ENCODE measurements at regions not wholly inside any gene's neighbourhood (a gene's known extent, or its start where the extent isn't known, plus 50 kb on each side); places are given as distances from the start of the nearest gene placed in this dataset.
A peak's percentile ranks its signal among the peaks of the same experiment; 100 is the strongest.

DNA sequence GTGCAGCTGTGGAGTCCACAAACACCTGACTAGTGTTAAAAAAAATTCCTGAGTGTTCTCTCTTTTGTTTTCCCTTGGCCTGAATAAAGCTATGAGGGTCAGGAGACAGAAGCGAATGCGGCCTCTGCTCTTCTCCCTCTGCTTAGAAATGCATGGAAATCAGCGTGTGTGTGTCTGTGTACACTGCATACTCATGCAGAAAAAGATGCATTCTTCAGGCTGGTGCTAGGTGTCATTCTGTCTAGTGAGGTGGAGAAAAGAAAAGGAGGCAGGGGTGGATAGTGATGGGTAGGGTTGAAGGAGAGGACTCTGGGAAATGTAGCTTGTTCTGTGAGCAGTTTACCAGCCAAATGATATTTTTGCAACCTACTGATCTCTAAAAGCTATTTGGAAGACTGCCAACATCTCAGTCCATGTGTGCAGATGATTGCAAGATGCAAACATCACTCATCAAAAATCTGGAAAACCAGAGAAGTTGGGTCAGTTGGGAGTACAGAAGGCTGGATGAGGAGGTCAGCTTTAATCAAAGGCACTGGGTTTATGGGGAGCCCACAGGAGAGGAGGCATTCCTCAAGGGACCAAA lies 177.7 kb downstream of the INSIG2 start:
- POLR2A ChIA-PET = no interaction called here
- intact Hi-C loops (cut with DNase I, micrococcal nuclease) = no loop called here
- ATAC-seq = no peak
- no peaks in the 10 kb centered on the region for H3K36me3 Mint-ChIP-seq (ENCODE audit: low read depth)
- no peak overlapping the region for H3K27ac Mint-ChIP-seq
- no peaks in the 10 kb centered on the region for H3K9me3 Mint-ChIP-seq (ENCODE audit: low read depth)
- H3K4me3 Mint-ChIP-seq = no peak overlapping the region
- DNase-seq = no peak
- H3K4me1 Mint-ChIP-seq = no peaks in the 10 kb centered on the region
- peaks cover 2% of the 10 kb centered on the region for H3K27me3 Mint-ChIP-seq
- CTCF ChIA-PET = no interaction called here

DNA sequence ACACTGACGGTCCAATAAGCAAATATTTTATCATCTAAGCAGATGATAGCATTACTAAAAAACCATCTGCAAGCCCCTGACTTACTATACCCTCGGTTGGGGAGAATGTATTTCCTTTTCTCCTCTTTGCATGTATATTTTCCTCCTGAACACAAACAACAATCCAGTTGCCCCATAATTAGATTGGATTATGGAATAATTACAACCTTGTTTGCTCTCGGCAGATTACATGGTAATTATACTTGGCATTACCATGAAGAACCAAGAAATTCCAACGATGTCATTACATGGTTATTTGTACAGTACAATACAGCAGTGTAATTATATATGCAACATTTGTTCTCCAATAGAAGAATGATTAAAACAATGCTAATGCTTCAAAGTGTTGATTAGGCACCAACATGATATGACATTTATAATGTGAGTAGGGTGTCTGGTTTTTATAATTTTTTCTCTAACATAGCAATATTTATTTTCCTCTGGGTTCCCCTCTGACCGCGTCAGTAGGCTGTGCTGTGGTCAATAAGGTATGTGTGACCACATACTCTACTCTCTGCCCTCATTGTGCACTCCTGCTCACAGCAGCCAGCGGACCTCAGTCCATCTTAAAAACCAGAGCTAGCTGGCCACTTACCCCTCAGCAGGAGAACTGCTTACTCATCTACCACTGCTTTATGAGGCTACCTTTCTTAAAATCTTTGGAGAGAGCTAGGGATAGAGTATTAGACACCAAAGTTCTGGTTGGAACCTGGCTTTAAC lies 176.1 kb downstream of the INSIG2 start:
- Mint-ChIP-seq H3K27ac (no peak overlapping the region), H3K9me3 (ENCODE audit: low read depth) (no peaks in the 10 kb centered on the region), H3K4me3 (no peak overlapping the region), H3K36me3 (ENCODE audit: low read depth) (no peaks in the 10 kb centered on the region), H3K4me1 (no peaks in the 10 kb centered on the region), H3K27me3 (peaks cover 7% of the 10 kb centered on the region)
- CTCF ChIA-PET = interaction anchor here (0.8 kb wide), 1 partner anchor 10 kb away, joined by 3 read pairs; no protein-coding TSS in a partner anchor
- POLR2A ChIA-PET = no interaction called here
- intact Hi-C loops (cut with DNase I, micrococcal nuclease) = no loop called here
- DNase-seq = no peak
- ATAC-seq = no peak

DNA sequence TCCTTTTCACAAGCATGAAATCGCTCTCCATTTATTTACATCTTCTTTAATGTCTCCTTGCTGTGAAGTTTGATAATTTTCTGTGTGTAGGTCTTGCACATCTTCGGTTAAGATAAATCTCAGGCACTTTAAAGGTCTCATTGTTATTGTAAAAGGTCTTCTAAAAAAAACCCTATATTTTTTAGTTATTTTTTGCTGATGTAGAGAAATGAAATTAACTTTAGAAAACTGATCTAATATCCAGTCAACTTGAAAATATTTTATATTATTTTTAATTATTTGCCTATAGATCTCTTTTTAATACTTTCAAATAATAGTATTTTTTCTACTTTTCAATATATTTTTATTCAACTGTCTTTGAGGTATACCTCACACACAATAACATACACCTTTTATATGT lies 169.4 kb downstream of the INSIG2 start:
- no peak overlapping the region for H3K27ac Mint-ChIP-seq
- ATAC-seq = no peak
- H3K36me3 Mint-ChIP-seq (ENCODE audit: low read depth) = no peaks in the 10 kb centered on the region
- peaks cover 20% of the 10 kb centered on the region for H3K27me3 Mint-ChIP-seq
- no peak for DNase-seq
- intact Hi-C loops (cut with DNase I, micrococcal nuclease) = no loop called here
- ChIA-PET POLR2A (no interaction called here), CTCF (no interaction called here)
- no peak overlapping the region for H3K4me3 Mint-ChIP-seq
- no peaks in the 10 kb centered on the region for H3K9me3 Mint-ChIP-seq (ENCODE audit: low read depth)
- H3K4me1 Mint-ChIP-seq = no peaks in the 10 kb centered on the region

DNA sequence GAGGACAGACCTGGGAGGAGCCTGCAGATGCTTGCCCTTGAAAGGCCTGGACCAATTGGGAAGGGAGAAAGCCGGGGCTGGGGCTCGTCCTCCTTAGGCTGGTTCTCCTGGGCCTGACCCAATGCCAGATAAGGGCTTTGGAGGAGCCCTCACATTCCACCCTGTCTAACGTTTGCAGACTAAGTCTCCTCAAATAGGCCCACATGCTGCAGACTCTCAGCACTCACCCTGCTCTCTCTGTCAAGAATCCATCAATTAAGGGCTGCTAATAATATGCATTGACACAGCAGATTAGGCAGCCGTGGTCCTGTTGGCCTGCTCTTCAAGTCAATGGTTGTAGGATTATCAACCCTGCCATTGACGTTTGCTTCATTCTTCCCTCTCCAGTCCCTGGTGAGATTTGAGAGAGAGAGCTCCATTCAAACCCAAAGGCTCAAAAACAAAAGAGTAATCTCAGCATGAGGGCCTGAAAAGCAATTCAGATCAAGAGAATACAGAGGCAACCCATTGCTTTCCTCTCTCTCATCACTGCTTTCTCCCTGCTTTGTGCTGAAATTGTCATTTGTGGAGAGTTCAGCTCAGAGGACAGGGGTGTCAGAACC lies 167.6 kb downstream of the INSIG2 start:
- Mint-ChIP-seq H3K9me3 (ENCODE audit: low read depth) (no peaks in the 10 kb centered on the region), H3K4me3 (no peak overlapping the region), H3K27me3 (peaks cover 20% of the 10 kb centered on the region), H3K4me1 (no peaks in the 10 kb centered on the region), H3K36me3 (ENCODE audit: low read depth) (no peaks in the 10 kb centered on the region), H3K27ac (no peak overlapping the region)
- DNase-seq (no peak), ATAC-seq (no peak)
- POLR2A ChIA-PET = interaction anchor here (0.6 kb wide), 1 partner anchor 139 kb away, joined by 5 read pairs; no protein-coding TSS in a partner anchor
- intact Hi-C loops (cut with DNase I, micrococcal nuclease) = no loop called here
- CTCF ChIA-PET = no interaction called here

DNA sequence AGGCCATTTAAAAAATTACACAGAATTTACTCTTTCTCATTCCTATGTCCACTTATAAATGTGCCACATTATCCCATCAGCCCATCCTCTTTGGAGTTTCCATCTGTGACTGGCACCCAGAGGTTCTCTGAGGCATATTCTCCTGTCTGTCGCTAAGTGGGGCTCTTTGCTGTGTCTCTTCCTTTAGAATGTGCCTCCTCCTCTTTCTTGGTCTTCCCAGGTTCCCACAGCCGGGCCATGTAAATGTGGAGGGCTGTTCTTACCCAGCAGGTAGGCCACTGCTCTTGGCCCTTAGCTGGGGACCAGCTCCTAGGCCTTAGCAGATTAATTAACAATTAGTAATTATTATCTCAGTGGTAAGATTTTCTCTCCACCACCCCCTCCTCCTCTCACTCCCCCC lies 167.0 kb downstream of the INSIG2 start:
- Mint-ChIP-seq H3K36me3 (ENCODE audit: low read depth) (no peaks in the 10 kb centered on the region), H3K4me3 (no peak overlapping the region), H3K27ac (no peak overlapping the region), H3K9me3 (ENCODE audit: low read depth) (no peaks in the 10 kb centered on the region), H3K4me1 (no peaks in the 10 kb centered on the region), H3K27me3 (peaks cover 19% of the 10 kb centered on the region)
- ATAC-seq (no peak), DNase-seq (no peak)
- ChIA-PET POLR2A (interaction anchor here (0.6 kb wide), 1 partner anchor 139 kb away, joined by 5 read pairs; no protein-coding TSS in a partner anchor), CTCF (no interaction called here)
- intact Hi-C loops (cut with DNase I, micrococcal nuclease) = no loop called here

DNA sequence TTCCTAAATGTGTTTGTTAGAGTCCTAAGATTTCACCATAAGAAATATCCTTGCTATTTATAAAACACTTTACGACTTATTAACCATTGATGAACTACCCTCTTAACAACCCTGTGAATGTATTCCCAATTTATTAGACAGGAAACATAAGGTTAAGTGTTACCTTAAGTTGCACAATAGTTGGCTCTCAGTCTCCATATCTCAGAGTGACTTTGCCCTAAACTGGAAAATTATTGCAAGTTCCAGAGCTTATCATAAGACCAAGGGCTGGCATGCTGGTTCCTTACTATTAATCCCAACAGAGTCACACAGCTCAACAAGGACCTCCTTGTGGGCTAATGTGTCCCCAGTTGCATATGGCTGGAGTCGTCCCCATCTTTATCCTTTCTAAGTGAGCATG lies 165.8 kb downstream of the INSIG2 start:
- H3K27ac Mint-ChIP-seq = no peak overlapping the region
- intact Hi-C loops (cut with DNase I, micrococcal nuclease) = no loop called here
- H3K36me3 Mint-ChIP-seq (ENCODE audit: low read depth) = no peaks in the 10 kb centered on the region
- no peaks in the 10 kb centered on the region for H3K9me3 Mint-ChIP-seq (ENCODE audit: low read depth)
- peaks cover 20% of the 10 kb centered on the region for H3K27me3 Mint-ChIP-seq
- H3K4me3 Mint-ChIP-seq = no peak overlapping the region
- no peak for ATAC-seq
- POLR2A ChIA-PET = no interaction called here
- DNase-seq = no peak
- CTCF ChIA-PET = interaction anchor here (1.2 kb wide), 1 partner anchor 11 kb away, joined by 3 read pairs; no protein-coding TSS in a partner anchor
- H3K4me1 Mint-ChIP-seq = no peaks in the 10 kb centered on the region

DNA sequence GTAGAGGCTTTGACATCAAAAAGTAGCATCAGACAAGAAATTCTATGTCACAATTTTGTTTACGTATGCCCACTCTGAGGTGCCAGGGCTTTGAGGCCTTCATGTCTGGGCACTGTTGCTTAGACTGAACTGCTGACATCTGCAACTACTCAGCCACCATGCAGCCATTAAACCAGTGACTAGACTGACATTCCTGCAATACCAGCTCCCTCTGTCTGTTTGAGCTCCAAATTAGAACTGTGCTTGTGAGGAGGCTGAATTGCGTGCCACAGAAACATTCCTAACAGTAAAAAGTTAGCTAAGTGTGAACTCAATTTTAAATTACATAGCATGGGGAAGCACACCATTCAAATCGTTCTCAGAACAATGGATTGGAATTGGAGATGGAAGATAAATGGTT lies 163.2 kb downstream of the INSIG2 start:
- ChIA-PET CTCF (no interaction called here), POLR2A (no interaction called here)
- intact Hi-C loops (cut with DNase I, micrococcal nuclease) = no loop called here
- no peaks in the 10 kb centered on the region for H3K36me3 Mint-ChIP-seq (ENCODE audit: low read depth)
- no peak for DNase-seq
- H3K4me1 Mint-ChIP-seq = no peaks in the 10 kb centered on the region
- H3K27ac Mint-ChIP-seq = no peak overlapping the region
- no peak overlapping the region for H3K4me3 Mint-ChIP-seq
- ATAC-seq = no peak
- H3K27me3 Mint-ChIP-seq = peaks cover 13% of the 10 kb centered on the region
- H3K9me3 Mint-ChIP-seq (ENCODE audit: low read depth) = no peaks in the 10 kb centered on the region

DNA sequence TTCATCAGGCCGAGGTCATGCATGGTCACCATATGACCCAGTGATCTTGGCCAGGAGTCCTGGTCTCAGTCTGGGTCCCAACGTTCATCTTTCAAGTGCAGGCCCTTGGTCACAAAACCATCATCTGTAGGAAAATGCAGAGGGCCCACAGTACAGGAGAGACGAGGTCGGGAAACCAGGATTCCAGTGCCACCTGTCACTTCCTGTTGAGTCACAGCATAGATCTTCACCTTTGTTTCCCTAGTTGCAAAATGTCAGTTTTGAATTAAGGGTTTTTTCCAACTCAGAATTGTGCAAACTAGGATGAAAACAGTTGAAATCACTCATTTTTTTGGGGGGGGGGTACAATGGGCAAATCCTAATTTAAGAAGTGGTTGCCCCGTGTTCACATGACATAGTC lies 162.2 kb downstream of the INSIG2 start:
- ATAC-seq = no peak

DNA sequence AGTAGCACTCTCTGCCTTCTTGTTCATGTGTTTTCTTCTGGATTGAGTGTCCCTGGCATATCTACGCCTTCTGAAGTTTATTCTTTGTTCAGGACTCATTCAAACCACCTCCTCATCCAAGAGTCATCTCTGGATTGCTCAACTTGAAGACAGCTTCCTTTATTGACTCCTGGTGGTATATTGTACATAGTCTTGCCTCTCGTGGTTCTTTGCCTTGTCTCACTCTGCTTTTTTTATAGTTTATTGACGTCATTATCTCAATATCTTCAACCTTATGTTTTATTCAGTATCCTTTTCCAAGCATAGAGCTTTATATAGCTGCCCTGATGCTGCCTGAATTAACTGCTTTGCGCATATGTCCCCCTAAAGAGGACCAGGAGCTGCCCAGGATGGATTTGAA lies 161.7 kb downstream of the INSIG2 start:
- H3K36me3 Mint-ChIP-seq (ENCODE audit: low read depth) = no peaks in the 10 kb centered on the region
- POLR2A ChIA-PET = no interaction called here
- ATAC-seq = peak; percentile 39
- DNase-seq = no peak
- CTCF ChIA-PET = no interaction called here
- no peaks in the 10 kb centered on the region for H3K9me3 Mint-ChIP-seq (ENCODE audit: low read depth)
- intact Hi-C loops (cut with DNase I, micrococcal nuclease) = no loop called here
- H3K27me3 Mint-ChIP-seq = peaks cover 12% of the 10 kb centered on the region
- H3K27ac Mint-ChIP-seq = no peak overlapping the region
- H3K4me1 Mint-ChIP-seq = no peaks in the 10 kb centered on the region
- no peak overlapping the region for H3K4me3 Mint-ChIP-seq

More for the DNA sequence above, 162.2 kb downstream of the INSIG2 start:
- Mint-ChIP-seq H3K9me3 (ENCODE audit: low read depth) (no peaks in the 10 kb centered on the region), H3K4me1 (no peaks in the 10 kb centered on the region), H3K4me3 (no peak overlapping the region), H3K27me3 (peaks cover 12% of the 10 kb centered on the region), H3K36me3 (ENCODE audit: low read depth) (no peaks in the 10 kb centered on the region), H3K27ac (no peak overlapping the region)
- no peak for DNase-seq
- ChIA-PET CTCF (no interaction called here), POLR2A (no interaction called here)
- intact Hi-C loops (cut with DNase I, micrococcal nuclease) = no loop called here

DNA sequence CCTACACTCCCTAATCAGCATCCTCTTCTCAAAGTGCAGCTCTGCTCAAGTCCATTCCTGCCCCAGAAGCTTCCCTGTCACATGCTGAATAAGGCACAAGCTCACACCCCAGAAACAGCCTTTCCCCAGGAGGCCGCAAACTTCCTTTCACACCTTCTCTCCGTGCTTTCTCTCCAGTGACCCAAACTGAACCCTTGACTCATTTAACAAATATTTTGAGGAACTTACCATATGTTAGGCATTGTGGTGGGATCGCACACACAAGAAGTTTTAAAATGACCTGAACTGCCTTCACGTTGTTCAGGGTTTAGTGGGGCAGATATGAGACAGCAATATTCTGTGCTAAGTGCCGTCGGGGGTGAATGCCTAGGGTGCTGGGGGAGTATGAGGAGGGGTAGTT lies 161.3 kb downstream of the INSIG2 start:
- H3K9me3 Mint-ChIP-seq (ENCODE audit: low read depth) = no peaks in the 10 kb centered on the region
- no peaks in the 10 kb centered on the region for H3K36me3 Mint-ChIP-seq (ENCODE audit: low read depth)
- H3K27ac Mint-ChIP-seq = no peak overlapping the region
- no peak overlapping the region for H3K4me3 Mint-ChIP-seq
- DNase-seq = no peak
- ChIA-PET CTCF (no interaction called here), POLR2A (no interaction called here)
- no peaks in the 10 kb centered on the region for H3K4me1 Mint-ChIP-seq
- ATAC-seq = no peak
- H3K27me3 Mint-ChIP-seq = peaks cover 15% of the 10 kb centered on the region
- intact Hi-C loops (cut with DNase I, micrococcal nuclease) = no loop called here

DNA sequence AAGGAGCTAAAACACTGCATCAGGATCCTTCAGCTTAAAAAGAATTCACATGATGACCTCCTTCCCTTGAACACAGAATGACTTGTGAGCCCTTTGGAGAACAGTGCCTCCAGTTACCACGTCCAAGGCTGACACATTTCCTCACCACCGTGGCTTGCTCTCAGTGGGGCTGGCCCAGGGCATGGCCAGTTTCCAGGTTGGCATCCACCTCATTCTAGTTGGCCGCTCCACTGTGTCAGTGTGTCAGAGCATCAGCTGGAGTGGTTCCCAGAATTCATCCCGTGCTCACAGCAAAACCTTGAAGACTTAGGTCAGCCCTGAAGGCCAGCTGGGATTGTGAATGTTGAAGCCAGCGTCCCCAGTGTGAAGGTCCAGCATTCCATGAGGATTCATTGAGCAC lies 158.5 kb downstream of the INSIG2 start:
- DNase-seq = no peak
- Mint-ChIP-seq H3K4me3 (no peak overlapping the region), H3K36me3 (ENCODE audit: low read depth) (no peaks in the 10 kb centered on the region), H3K9me3 (ENCODE audit: low read depth) (no peaks in the 10 kb centered on the region), H3K4me1 (no peaks in the 10 kb centered on the region), H3K27me3 (peaks cover 18% of the 10 kb centered on the region), H3K27ac (no peak overlapping the region)
- POLR2A ChIA-PET = no interaction called here
- CTCF ChIA-PET = interaction anchor here (1.3 kb wide), 1 partner anchor 13 kb away, joined by 3 read pairs; no protein-coding TSS in a partner anchor
- intact Hi-C loops (cut with DNase I, micrococcal nuclease) = no loop called here
- no peak for ATAC-seq

DNA sequence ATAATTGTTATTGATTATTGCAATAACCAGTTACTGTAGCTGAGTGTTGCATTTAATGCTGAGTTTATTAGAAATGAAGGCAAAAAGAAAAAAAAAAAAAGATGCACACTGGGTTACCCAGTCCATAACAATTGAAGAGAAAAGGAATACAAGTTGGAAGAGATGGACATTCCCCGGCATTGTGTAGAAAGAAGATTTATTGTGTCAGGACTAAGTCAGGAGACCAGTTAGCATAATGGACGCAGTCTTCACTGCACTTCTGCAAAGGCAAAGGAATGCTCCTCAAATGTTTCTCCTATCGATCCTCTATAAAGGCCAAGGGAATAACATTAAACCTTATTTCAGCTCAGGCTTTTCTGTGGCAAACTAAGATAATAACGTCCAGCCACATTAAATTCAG lies 157.8 kb downstream of the INSIG2 start:
- Mint-ChIP-seq H3K9me3 (ENCODE audit: low read depth) (no peaks in the 10 kb centered on the region), H3K4me1 (no peaks in the 10 kb centered on the region), H3K36me3 (ENCODE audit: low read depth) (no peaks in the 10 kb centered on the region), H3K27ac (no peak overlapping the region), H3K4me3 (no peak overlapping the region), H3K27me3 (peaks cover 18% of the 10 kb centered on the region)
- intact Hi-C loops (cut with DNase I, micrococcal nuclease) = no loop called here
- DNase-seq (no peak), ATAC-seq (no peak)
- CTCF ChIA-PET = interaction anchor here (1.3 kb wide), 1 partner anchor 12 kb away, joined by 3 read pairs; no protein-coding TSS in a partner anchor
- POLR2A ChIA-PET = no interaction called here

Data from activated CD4-positive, alpha-beta T cell treated with anti-CD3 and anti-CD28 coated beads for 36 hours (primary cell).